HT1080 (cell line): ENCODE measurements at regions not wholly inside any gene's neighbourhood (a gene's known extent, or its start where the extent isn't known, plus 50 kb on each side); places are given as distances from the start of the nearest gene placed in this dataset.

Experiments
- DNase-seq: peaks from one replicate; pipeline ENCODE4 v3.0.0-alpha.2; 2015; ENCODE audit warnings: low read depth

- no peak for DNase-seq
Measured at GRCh38 chr14:101418601-101419000, 142.7 kb upstream of the DIO3 start.

- no peak for DNase-seq
Measured at GRCh38 chr14:101426466-101426865, 134.8 kb upstream of the DIO3 start.

GRCh38 chr14:101428409-101428808 lies 132.9 kb upstream of the DIO3 start:
- no peak for DNase-seq

- no peak for DNase-seq
Measured at GRCh38 chr14:101435546-101435945, 125.7 kb upstream of the DIO3 start.

- DNase-seq = no peak
Measured at GRCh38 chr14:101439023-101439422, 122.3 kb upstream of the DIO3 start.

- no peak for DNase-seq
Measured at GRCh38 chr14:101440496-101440895, 120.8 kb upstream of the DIO3 start.

GRCh38 chr14:101441710-101442109 lies 119.6 kb upstream of the DIO3 start:
- DNase-seq = no peak

GRCh38 chr14:101442451-101442850 lies 118.8 kb upstream of the DIO3 start:
- DNase-seq = no peak

- DNase-seq = peak; percentile 3
Measured at GRCh38 chr14:101444116-101444515, 117.2 kb upstream of the DIO3 start.

- no peak for DNase-seq
Measured at GRCh38 chr14:101445278-101445677, 116.0 kb upstream of the DIO3 start.

- no peak for DNase-seq
Measured at GRCh38 chr14:101446387-101446969, 114.8 kb upstream of the DIO3 start.

- DNase-seq = no peak
Measured at GRCh38 chr14:101449114-101449513, 112.2 kb upstream of the DIO3 start.

GRCh38 chr14:101451166-101451565 lies 110.1 kb upstream of the DIO3 start:
- DNase-seq = no peak

- DNase-seq = no peak
Measured at GRCh38 chr14:101453225-101453624, 108.1 kb upstream of the DIO3 start.

GRCh38 chr14:101454229-101454628 lies 107.1 kb upstream of the DIO3 start:
- no peak for DNase-seq

- DNase-seq = no peak
Measured at GRCh38 chr14:101456246-101457175, 104.8 kb upstream of the DIO3 start.

- DNase-seq = no peak
Measured at GRCh38 chr14:101457301-101457935, 103.9 kb upstream of the DIO3 start.

- DNase-seq = no peak
Measured at GRCh38 chr14:101457936-101458740, 103.2 kb upstream of the DIO3 start.

GRCh38 chr14:101458741-101459550 lies 102.3 kb upstream of the DIO3 start:
- DNase-seq = no peak

GRCh38 chr14:101459551-101459900 lies 101.8 kb upstream of the DIO3 start:
- DNase-seq = no peak

GRCh38 chr14:101460521-101460920 lies 100.8 kb upstream of the DIO3 start:
- no peak for DNase-seq
